Thoracic aorta (tissue), 2 donors: ENCODE measurements at regions not wholly inside any gene's neighbourhood (a gene's known extent, or its start where the extent isn't known, plus 50 kb on each side); places are given as distances from the start of the nearest gene placed in this dataset.
A peak's percentile ranks its signal among the peaks of the same experiment; 100 is the strongest.

Experiments
- ATAC-seq: fragments of 150-250 bp; one replicate; pipeline ENCODE4 v1.8.0; 2017; ENCODE audit warnings: low read depth; ENCODE audit not compliant: insufficient number of reproducible peaks, low FRiP score
- DNase-seq: peaks from one replicate; pipeline ENCODE4 v3.0.0-alpha.2; 2020; ENCODE audit warnings: low spot score
- H3K27ac ChIP-seq, 2 donors: fragments of 200-600 bp; sonication (generic); 1 replicate in 1 of 2; 2 replicates in 1 of 2; pipeline ENCODE4 v1.5.1; 2016; ENCODE audit warnings: mild to moderate bottlenecking in 2 of 2, moderate library complexity in 2 of 2
- H3K27me3 ChIP-seq: fragments of 200-600 bp; sonication (generic); replicated peaks from 2 replicates; pipeline ENCODE4 v1.6.0; 2016; ENCODE audit warnings: mild to moderate bottlenecking; ENCODE audit not compliant: insufficient read depth
- H3K36me3 ChIP-seq: fragments of 200-600 bp; sonication (generic); one replicate; pipeline ENCODE4 v1.5.1; 2016
- H3K4me1 ChIP-seq, 2 donors: fragments of 200-600 bp; sonication (generic); 1 replicate in 1 of 2; 2 replicates in 1 of 2; pipeline versions ENCODE4 v1.5.1 to v1.6.0; 2016; ENCODE audit warnings: low read depth in 2 of 2, mild to moderate bottlenecking in 1 of 2; ENCODE audit not compliant: control insufficient read depth in 1 of 2
- H3K4me3 ChIP-seq: fragments of 200-600 bp; sonication (generic); 2 replicates; pipeline ENCODE4 v1.5.1; 2016; ENCODE audit warnings: mild to moderate bottlenecking
- H3K9me3 ChIP-seq: fragments of 200-600 bp; sonication (generic); 2 replicates; pipeline ENCODE4 v1.5.1; 2016
- TF ChIP-seq, protein P1 (sequence below): fragments of 200-600 bp; sonication (generic); IDR thresholded peaks from one replicate; pipeline ENCODE4 v1.5.1; 2019; ENCODE audit warnings: antibody characterized with exemption

- Histone ChIP-seq H3K4me1 (peaks cover 20 to 61% of the 10 kb centered on the region in 2 donors), H3K27me3 (no peaks in the 10 kb centered on the region), H3K27ac (no peak overlapping the region), H3K36me3 (no peaks in the 10 kb centered on the region), H3K9me3 (no peaks in the 10 kb centered on the region), H3K4me3 (no peak overlapping the region)
- TF ChIP-seq, protein P1, sequence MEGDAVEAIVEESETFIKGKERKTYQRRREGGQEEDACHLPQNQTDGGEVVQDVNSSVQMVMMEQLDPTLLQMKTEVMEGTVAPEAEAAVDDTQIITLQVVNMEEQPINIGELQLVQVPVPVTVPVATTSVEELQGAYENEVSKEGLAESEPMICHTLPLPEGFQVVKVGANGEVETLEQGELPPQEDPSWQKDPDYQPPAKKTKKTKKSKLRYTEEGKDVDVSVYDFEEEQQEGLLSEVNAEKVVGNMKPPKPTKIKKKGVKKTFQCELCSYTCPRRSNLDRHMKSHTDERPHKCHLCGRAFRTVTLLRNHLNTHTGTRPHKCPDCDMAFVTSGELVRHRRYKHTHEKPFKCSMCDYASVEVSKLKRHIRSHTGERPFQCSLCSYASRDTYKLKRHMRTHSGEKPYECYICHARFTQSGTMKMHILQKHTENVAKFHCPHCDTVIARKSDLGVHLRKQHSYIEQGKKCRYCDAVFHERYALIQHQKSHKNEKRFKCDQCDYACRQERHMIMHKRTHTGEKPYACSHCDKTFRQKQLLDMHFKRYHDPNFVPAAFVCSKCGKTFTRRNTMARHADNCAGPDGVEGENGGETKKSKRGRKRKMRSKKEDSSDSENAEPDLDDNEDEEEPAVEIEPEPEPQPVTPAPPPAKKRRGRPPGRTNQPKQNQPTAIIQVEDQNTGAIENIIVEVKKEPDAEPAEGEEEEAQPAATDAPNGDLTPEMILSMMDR: no peak
- DNase-seq (no peak), ATAC-seq (no peak)
These were observed 186.6 kb downstream of the C1D start for GRCh38 chr2:67876176-67876575.

- peaks cover 17 to 63% of the 10 kb centered on the region in 2 donors for H3K4me1 ChIP-seq
- H3K9me3 ChIP-seq: no peaks in the 10 kb centered on the region
- H3K36me3 ChIP-seq: no peaks in the 10 kb centered on the region
- ATAC-seq (no peak), DNase-seq (no peak)
- H3K27ac ChIP-seq: peak overlapping the region; percentile 30 to 73
- no peak overlapping the region for H3K4me3 ChIP-seq
- TF ChIP-seq, protein P1: no peak
- H3K27me3 ChIP-seq: no peaks in the 10 kb centered on the region
These were observed 185.5 kb downstream of the C1D start for GRCh38 chr2:67877301-67877700.

DNA sequence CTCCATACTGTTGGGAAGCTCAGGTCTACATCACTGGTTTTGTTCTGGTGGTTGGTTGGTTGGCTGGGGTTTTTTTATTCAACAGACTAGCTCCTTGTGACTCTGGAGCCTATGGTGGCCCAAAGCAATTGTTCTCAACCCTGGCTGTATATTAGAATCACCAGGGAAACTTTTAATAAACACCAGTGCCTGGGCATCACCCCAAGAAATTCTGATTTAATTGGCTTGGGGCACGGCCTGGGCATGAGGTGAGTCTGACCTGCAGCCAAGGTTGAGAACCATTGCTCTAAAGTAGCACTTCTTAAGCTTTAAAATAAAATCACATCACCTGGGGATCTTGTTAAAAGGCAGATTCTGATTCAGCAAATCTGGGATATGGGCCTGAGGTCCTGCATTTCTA, 184.1 kb downstream of the C1D start:
- TF ChIP-seq, protein P1: no peak
- Histone ChIP-seq H3K36me3 (no peaks in the 10 kb centered on the region), H3K9me3 (no peaks in the 10 kb centered on the region), H3K27ac (peak overlapping the region; percentile 47 to 73), H3K27me3 (no peaks in the 10 kb centered on the region), H3K4me1 (peaks cover 11 to 65% of the 10 kb centered on the region in 2 donors), H3K4me3 (no peak overlapping the region)
- DNase-seq: no peak
- ATAC-seq: no peak

DNA sequence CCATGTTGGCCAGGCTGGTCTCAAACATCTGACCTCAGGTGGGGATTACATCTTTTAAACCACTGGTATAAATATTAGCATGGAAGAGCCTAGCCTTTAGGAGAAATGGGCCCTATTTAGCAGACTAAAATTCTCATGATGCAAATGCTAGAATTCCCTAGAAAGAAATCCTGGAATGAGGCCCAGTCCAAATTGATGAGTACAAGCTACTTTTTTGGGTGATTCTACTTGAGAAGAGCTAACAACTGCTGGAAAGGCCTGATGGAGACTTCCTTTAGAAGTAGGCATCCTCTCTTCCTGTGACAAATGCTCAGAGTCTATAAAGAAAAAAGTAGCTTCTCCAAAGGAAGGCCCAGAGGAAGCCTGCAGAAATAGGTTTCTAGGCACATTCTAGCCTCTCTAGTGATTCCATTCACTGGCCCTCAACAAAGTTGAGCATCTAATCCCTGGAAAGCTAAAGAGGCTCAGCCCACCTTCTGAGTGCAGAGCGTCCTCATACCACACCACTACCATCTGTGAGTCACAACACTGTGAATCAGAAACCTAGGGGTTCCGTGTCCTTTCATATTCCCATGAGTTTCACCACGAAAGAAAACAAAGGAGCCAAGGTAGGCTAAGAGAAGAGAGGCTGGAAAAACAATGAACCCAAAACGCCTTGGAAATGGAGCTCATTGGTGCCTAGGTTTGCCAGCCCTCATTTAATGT, 183.1 kb downstream of the C1D start:
- ATAC-seq (peak; percentile 56), DNase-seq (no peak)
- H3K27ac ChIP-seq: peak overlapping the region; percentile 47 to 73
- no peak overlapping the region for H3K4me3 ChIP-seq
- TF ChIP-seq, protein P1: no peak
- no peaks in the 10 kb centered on the region for H3K36me3 ChIP-seq
- H3K4me1 ChIP-seq: peaks cover 11 to 69% of the 10 kb centered on the region in 2 donors
- no peaks in the 10 kb centered on the region for H3K9me3 ChIP-seq
- H3K27me3 ChIP-seq: no peaks in the 10 kb centered on the region

DNA sequence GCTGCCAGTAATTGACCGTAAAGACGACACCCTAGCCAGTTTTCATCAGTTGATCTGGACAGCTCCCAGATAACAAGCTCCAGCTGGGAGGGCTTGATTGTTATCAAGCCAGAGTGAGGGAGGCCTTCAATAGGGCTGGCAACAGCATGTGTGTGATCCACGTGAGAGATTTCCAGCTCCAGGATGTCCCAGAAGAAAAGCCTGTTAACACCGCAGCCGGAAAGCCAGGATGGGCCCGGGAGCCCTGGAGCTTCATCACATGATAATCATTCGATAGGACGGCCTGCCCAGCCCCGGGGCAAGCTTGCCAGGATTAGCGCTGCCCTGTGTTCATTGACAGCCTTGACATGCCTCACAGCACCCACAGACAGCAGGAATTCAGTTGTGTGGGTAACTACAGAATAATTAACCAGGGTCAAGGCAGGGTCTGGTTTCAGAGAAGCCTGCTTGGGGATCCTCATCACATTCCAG, 182.5 kb downstream of the C1D start:
- H3K36me3 ChIP-seq: no peaks in the 10 kb centered on the region
- H3K27me3 ChIP-seq: no peaks in the 10 kb centered on the region
- DNase-seq: no peak
- H3K4me1 ChIP-seq: peaks cover 11 to 69% of the 10 kb centered on the region in 2 donors
- ATAC-seq: no peak
- H3K9me3 ChIP-seq: no peaks in the 10 kb centered on the region
- H3K4me3 ChIP-seq: no peak overlapping the region
- TF ChIP-seq, protein P1: no peak
- H3K27ac ChIP-seq: peak overlapping the region; percentile 47 to 73
